ENCODE measurements at regions not wholly inside any gene's neighbourhood (a gene's known extent, or its start where the extent isn't known, plus 50 kb on each side); places are given as distances from the start of the nearest gene placed in this dataset.
A peak's percentile ranks its signal among the peaks of the same experiment; 100 is the strongest.
"Not testable (repeated sequence)": the region's sequence is repeated elsewhere in the genome, so short reads cannot be mapped to it uniquely, and the experiment has no call there.

DNA sequence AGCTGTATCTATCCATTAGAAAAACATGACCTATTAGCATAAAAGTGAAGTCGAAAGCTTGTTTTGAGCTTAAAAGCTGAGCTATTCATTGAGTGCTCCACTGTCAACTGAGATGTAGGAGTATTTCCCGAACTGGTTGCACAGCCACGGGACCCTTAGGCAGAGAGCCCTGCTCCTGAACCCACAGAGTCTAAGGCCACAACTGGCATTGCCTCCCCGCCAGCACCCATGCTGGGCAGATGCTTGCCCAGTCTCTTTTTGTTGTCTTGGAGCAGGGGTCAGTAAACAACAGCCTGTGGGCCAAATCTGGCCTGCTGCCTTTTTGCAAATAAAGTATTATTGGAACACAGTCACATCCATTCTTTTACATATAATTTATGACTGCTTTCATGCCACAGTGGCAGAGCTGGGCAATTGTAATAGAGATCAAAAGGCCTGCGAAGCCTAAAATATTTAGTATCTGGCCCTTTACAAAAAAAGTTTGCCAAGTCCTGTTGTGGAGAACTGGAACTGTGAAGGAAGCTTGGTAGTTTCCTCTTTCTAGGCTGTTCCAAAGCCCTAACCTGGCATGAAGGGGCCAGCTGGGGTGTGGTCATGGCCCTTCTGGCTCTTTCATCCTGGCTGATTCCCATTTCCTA is 58.4 kb upstream of the WAPL start:
- DNase-seq, result no peak

DNA sequence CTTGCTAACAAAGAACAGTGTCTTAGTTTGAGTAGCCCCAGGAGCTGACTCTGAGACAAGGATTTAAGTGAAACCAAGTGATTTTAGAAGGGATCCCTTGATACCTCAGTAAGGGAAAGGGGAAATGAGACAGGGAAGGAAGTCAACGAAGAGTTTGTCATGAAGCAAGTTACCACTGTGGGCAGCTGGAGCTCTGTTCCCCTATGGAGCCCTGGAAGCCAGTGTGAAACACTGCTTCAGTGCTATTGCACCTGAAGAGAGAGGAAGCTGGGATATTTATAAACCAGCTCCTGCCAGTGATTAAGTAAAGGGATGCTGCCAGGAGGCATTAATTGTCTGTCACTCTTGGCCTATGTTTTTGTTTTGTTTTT is 58.9 kb upstream of the WAPL start:
- DNase-seq, result no peak

DNA sequence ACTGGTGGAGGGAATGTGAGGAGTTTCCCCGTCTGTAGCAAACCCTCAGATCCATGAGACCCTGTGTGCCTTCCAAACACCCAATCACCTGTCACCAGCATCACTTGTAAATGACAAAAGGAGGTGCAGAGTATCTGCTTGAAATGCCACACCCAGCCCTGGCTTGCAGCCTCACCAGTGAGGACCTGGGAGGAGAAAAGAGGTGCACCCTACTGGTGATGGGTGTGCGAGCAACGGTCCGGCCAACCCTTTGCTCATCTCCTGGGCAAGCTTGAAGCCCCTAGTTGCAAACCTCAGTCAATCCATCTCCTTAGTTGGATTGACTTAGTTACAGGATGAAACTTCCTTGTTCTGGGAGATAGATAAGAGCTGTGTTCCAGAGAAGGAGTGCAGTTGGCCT is 62.4 kb upstream of the WAPL start:
- no peak for DNase-seq

DNA sequence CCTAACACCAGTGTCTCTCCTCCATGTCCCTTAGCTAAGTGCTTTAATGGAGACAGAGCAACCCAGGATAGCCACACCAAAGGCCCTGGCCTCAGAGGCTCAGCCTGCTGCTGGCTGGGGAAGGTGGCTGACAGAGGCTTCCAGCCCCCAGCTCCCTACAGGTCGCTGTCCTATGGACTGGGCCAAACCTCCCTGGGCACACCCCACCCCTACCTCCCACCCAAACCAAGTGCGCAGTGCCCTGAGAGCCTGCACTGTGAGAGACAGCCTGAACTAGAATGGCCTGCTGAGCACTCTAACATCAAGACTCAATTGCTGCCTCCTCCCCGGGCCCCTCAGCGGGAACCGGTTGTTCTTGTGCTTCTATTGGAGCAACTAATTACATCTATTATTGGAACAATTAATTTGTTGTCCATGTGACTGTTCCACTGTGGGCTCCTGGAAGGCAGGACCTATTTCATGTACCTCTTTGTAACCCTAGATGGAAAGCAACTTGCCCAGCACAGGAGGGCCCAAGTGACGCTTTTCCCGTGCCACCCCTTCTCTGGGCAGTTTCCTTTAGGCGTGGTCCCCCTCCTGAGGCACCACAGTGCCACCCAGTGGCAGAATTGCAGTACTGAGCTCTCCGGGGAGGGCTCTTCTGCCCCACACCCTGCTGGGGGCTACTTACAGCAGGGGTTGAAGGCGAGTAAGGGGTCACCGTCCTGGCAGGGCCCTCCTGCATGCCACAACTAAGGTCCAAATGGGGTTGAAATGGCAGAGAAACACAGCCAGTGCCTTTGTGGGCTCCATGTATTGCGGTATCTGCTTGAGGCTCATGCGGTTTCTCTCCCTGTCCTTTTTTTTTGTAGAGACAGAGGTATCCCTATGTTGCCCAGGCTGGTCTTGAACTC is 63.7 kb upstream of the WAPL start:
- peak; percentile 75 for DNase-seq

DNA sequence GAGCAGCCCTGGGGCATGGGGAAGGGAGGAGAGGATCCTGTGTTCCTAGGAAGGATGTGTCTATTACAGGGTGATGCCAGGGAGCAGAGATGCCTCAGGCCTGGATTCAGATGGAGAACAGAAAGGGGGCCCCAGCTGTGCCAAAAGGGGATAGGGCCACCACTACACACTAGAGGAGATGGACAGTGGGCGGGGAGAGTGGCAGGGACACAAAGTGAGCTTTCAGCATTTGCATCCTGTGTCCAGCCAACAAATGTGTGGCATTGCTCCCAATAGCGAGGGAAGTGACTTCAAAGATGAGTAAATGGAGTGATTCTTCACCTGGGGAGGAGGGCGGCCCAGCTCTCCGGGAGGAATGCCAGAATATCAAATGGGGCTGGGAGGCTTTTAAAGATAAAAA is 64.9 kb upstream of the WAPL start:
- no peak for DNase-seq

DNA sequence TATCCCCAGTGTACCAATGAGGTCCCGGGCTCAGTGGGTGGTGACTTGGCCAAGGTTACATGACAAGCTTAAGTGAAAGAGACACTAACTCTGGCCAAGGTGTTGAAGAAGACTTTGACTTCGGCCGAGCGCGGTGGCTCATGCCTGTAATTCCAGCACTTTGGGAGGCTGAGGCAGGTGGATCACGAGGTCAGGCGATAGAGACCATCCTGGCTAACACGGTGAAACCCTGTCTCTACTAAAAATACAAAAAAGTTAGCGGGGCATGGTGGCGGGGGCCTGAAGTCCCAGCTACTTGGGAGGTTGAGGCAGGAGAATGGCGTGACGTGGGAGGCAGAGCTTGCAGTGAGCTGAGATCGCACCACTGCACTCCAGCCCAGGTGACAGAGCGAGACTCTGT is 65.6 kb upstream of the OPN4 start:
- DNase-seq, result not testable (repeated sequence)

DNA sequence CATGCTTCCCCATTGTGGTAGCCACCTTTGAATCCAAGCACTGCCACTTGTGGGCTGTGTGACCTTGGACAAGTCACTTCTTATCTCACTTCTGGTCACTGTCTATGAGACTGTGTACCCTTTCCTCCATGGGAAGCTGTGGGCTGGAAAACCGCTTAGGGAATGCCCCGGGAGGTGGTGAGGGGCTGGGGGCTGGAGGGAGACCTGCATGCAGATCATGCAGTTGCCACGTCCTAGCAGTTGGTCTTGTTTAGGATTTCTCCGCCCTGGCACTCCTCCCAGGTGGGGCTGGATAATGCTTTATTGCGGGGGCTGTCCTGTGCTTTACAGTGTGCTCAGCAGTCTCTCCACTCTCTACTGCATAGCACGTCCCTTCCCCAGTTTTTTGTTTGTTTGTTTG is 62.9 kb upstream of the OPN4 start:
- DNase-seq, result no peak

DNA sequence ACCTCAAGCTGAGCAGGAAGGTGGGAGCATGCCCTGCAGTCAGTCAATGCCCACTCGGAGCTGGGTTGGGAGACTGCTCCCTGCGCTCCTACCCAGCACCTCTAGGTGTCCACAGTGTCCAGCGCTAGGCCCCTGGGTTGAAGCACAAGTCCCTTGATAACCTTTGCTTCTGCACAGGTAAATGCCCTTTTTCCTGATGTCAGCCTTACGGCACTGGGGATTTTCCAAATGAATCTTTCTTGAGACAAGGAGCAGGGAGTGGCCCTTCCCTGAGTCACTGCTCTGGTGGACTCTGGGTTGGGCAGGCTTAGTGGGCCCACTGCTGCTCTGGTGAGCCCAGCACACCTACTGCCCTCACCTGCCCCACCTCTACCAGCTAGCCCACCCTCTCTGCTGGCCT is 61.9 kb upstream of the OPN4 start:
- no peak for DNase-seq

DNA sequence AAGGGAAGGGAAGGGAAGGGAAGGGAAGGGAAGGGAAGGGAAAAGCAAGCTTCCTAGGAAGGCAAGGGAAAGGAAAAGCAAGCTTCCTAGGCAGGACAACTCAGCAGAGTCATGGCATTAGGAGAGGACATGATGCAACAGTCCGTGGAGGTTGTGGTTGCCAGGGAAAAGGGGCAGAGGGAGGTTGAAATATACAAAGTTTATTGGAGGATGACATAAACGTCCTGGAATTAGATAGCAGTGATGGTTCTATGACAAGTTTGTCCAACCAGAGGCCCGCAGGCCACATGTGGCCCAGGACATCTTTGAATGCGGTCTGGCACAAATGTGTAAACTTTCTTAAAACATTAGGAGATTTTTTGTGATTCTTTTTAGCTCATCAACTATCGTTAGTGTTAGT is 59.8 kb upstream of the OPN4 start:
- DNase-seq, result no peak

DNA sequence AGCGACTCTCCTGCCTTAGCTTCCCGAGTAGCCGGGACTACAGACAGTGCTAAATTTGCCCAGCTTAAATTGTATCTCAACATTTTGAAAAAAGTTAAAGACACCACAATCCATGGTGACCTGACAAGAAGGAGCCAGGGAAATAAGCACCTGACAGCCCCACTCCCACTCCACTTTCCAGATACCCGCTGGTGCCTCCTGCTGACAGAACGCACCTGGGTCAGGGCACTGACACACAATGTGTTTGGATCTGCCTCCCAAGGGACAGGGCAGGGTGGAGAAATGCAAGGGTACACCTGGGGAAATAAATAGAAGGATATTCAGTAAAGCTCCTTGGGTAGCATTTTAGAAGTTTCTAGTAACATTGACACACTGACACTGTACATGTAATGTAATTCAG is 58.9 kb upstream of the OPN4 start:
- no peak for DNase-seq

DNA sequence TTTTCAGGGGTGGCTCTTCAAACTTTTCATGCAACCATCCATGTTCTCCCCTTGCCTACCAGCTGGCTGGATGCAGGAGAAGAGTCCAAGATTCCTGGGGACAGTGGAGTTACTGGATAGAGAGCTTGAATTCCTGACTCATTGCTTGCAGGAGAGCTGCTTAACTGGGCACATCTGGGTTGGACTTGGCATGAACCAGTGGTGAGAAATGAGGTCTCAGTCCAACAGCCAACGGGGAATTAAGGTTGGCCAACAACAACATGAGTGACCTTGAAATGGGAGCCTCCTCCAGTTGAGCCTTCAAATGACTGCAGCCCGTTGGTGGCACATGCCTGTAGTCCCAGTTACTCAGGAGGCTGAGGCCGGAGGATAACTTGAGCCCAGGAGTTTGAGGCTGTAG is 58.1 kb upstream of the OPN4 start:
- no peak for DNase-seq

DNA sequence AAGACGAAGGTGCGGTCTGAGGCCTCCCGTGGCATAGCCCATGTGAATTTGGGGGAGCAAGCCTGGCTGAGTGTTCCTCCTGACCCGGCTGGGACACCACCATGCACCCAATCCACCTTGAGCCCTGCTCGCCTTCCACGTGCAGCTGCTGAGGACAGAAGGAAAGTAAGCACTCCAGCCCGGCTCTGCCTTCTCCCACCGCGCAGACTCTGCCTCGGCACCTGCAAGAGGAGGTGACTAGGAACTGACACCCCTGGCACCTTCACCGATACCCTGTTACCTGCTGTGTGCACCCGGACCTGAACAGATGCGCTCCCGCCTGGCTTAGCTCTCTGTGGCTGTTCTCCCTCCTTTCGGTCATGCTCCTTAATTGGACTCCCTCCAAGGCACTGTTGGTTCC is 57.0 kb upstream of the OPN4 start:
- no peak for DNase-seq

DNA sequence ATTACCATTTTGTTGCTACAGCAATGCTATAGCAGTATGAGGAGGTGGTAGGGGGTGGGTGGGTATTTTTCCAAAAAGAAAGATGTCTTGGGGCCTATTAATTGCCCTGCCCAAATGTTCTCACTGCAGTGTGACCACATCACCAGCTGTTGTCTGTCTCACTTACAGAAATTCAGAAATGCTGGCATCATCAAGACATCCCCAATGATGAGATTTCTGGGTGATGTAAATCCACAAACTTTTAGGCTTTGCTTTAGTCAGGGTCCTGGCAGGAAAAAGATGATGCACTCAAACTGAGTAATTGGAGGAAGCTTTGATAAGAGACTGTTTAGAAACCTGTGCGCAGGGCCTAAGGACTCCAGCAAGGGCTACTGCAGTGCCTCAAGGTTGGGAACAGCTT is 56.2 kb upstream of the OPN4 start:
- no peak for DNase-seq

DNA sequence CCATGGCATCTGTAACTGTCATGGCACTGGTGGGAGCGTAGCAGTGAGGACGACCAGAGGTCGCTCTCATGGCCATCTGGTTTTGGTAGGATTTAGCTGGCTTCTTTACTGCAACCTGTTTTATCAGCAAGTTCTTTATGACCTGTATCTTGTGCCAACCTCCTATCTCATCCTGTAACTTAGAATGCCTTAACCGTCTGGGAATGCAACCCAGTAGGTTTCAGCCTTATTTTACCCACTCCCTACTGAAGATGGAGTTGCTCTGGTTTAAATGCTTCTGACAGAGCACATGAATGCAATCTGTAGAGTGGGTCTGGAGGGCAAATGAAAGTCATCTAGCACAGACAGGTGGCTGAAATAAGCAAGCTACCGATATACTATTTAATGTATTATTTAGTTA is 55.3 kb upstream of the OPN4 start:
- DNase-seq, result no peak

DNA sequence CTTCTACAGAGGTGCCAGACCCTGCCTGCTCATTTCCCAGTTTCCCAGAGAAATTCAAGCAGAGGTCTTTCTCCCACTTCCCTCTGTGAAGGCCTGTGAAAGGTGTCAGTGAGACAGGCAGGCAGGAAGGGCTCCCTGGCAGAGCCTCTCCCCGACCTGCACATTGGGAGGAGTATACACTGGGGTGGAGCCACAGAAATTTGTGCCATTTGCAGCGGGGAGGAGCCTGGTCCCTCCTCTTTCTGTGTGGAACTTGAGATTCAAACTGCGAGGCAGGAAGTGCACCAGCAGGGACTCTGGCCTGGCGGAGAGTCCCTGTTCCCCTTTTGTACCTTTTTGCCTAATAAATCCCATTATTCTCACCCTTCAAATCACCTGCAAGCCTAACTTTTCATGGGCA is 54.6 kb upstream of the OPN4 start:
- no peak for DNase-seq

DNA sequence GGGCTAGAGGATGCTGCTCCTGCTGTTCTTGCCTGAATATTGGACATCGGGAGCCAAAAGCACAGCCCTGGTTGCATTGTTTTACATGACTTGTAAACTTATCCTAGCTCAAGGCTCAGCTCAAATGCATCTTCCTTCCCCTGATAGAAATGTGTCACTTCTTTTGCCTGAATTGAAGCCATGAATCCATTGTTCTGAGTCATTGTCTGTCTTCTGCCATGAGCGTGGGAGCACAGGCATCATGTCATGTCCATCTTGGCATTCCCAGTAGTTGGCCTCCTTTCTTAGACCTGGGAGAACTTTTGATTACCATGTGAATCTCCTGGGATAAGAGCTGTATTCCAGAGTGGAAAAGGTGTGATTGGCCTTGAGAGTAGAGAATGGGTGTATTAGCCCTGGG is 54.1 kb upstream of the OPN4 start:
- DNase-seq, result no peak

DNA sequence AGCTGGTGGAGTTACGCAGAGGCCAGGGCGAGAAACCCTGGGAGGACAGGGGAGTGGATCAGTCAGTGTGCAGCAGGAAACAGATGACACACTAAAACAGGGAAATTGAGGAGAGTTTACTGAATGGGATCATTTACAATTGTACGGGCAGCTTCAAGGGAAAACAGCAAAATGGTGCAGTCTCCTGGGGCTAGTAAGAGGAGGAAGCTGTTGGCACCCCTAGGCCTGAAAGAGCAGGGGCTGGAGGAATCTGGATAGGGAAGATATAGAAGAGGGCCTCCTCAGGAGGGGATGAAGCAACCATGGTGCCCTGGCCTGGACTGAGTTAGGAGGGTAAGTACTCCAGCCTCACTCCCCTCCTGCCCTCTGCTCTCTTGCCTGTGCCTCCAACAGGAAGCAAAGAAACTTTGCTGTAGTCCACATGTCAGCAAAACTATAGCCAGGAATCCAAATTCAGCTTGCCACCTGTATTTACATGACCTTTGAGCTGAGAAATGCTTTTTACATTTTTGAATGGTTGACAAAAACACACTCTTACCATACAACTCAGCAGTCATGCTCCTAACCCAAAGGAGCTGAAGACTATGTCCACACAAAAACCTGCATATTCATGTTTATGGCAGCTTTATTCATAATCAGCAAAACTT is 52.3 kb upstream of the OPN4 start:
- no peak for DNase-seq

DNA sequence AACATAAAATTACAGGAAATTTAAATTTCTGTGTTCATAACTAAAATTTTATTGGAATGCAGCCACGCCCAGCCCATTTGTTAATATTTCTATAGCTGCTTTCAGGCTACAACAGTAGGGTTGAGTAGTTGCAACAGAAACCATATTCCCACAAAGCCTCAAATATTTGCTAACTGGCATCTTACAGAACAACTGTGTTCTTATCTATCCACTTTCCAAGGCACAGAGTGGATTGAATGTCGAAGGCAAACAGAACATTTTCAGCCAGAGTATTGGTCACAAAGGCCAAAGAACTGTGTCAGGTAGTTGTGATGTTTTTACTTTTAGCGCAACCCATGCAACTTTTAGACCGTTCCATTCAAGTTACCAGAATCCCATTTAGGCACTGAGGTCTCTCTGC is 51.1 kb upstream of the OPN4 start:
- no peak for DNase-seq

Measured in stimulated activated CD4-positive, alpha-beta T cell treated with anti-CD3 and anti-CD28 coated beads, Interleukin-4, amount 100 ng/mL, for 24 hours (primary cell).